Activated CD4-positive, alpha-beta memory T cell treated with anti-CD3 and anti-CD28 coated beads, Interleukin-2, amount 10 ng/mL, durations not matched to agents 7 days and 5 days (primary cell): ENCODE measurements at regions not wholly inside any gene's neighbourhood (a gene's known extent, or its start where the extent isn't known, plus 50 kb on each side); places are given as distances from the start of the nearest gene placed in this dataset.

Experiments used
- CTCF ChIA-PET: fragments of 350-600 bp; sonication (Branson Sonifier 250); formaldehyde crosslinking; loops from one replicate; lab custom pipeline; 2021; ENCODE audit warnings: antibody characterized with exemption, inconsistent platforms; lab: Charles Lee
- POLR2A ChIA-PET: fragments of 350-600 bp; sonication (Branson Sonifier 250); formaldehyde crosslinking; loops from one replicate; lab custom pipeline; 2021; ENCODE audit warnings: antibody characterized with exemption; lab: Charles Lee
- DNase-seq: peaks from one replicate; pipeline ENCODE4 v3.0.0-alpha.2; 2020
- H3K27ac Mint-ChIP-seq: one replicate; pipeline ENCODE4 v1.8.0; 2021; ENCODE audit warnings: mild to moderate bottlenecking, mixed read lengths
- H3K27me3 Mint-ChIP-seq: one replicate; pipeline ENCODE4 v1.8.0; 2021; ENCODE audit warnings: mixed read lengths
- H3K36me3 Mint-ChIP-seq: one replicate; pipeline ENCODE4 v1.8.0; 2021; ENCODE audit warnings: low read depth, mixed read lengths
- H3K4me1 Mint-ChIP-seq: one replicate; pipeline ENCODE4 v1.8.0; 2021; ENCODE audit warnings: mixed read lengths
- H3K4me3 Mint-ChIP-seq: one replicate; pipeline ENCODE4 v1.8.0; 2021; ENCODE audit warnings: mild to moderate bottlenecking, mixed read lengths
- H3K9me3 Mint-ChIP-seq: one replicate; pipeline ENCODE4 v1.8.0; 2021; ENCODE audit warnings: mixed read lengths

GRCh38 chr21:35422011-35422410 is 372.9 kb upstream of the RUNX1 start:
- no peak overlapping the region for H3K4me3 Mint-ChIP-seq
- ChIA-PET CTCF (no interaction called here), POLR2A (no interaction called here)

GRCh38 chr21:35421221-35421620 is 372.1 kb upstream of the RUNX1 start:
- Mint-ChIP-seq H3K4me3 (no peak overlapping the region), H3K27me3 (peaks cover 3% of the 10 kb centered on the region), H3K4me1 (no peaks in the 10 kb centered on the region), H3K36me3 (no peaks in the 10 kb centered on the region), H3K27ac (no peak overlapping the region), H3K9me3 (peaks cover 17% of the 10 kb centered on the region)
- no peak for DNase-seq
- ChIA-PET POLR2A (no interaction called here), CTCF (no interaction called here)

More at GRCh38 chr21:35422011-35422410, 372.9 kb upstream of the RUNX1 start:
- H3K27me3 Mint-ChIP-seq, result peaks cover 3% of the 10 kb centered on the region
- no peak overlapping the region for H3K27ac Mint-ChIP-seq
- DNase-seq, result no peak
- peaks cover 6% of the 10 kb centered on the region for H3K4me1 Mint-ChIP-seq
- H3K9me3 Mint-ChIP-seq, result peaks cover 17% of the 10 kb centered on the region
- no peaks in the 10 kb centered on the region for H3K36me3 Mint-ChIP-seq

- no peaks in the 10 kb centered on the region for H3K36me3 Mint-ChIP-seq
- ChIA-PET POLR2A (no interaction called here), CTCF (no interaction called here)
- peaks cover 6% of the 10 kb centered on the region for H3K27me3 Mint-ChIP-seq
- H3K27ac Mint-ChIP-seq, result no peak overlapping the region
- H3K9me3 Mint-ChIP-seq, result peaks cover 17% of the 10 kb centered on the region
- H3K4me3 Mint-ChIP-seq, result no peak overlapping the region
- H3K4me1 Mint-ChIP-seq, result no peaks in the 10 kb centered on the region
- no peak for DNase-seq
Observed at GRCh38 chr21:35420656-35421055, 371.6 kb upstream of the RUNX1 start.

GRCh38 chr21:35417762-35418161 is 368.7 kb upstream of the RUNX1 start:
- POLR2A ChIA-PET, result no interaction called here
- H3K36me3 Mint-ChIP-seq, result no peaks in the 10 kb centered on the region
- CTCF ChIA-PET, result no interaction called here

GRCh38 chr21:35416866-35417489 is 367.9 kb upstream of the RUNX1 start:
- peaks cover 16% of the 10 kb centered on the region for H3K9me3 Mint-ChIP-seq
- peaks cover 22% of the 10 kb centered on the region for H3K27me3 Mint-ChIP-seq
- POLR2A ChIA-PET, result no interaction called here
- no peak overlapping the region for H3K4me3 Mint-ChIP-seq
- H3K36me3 Mint-ChIP-seq, result no peaks in the 10 kb centered on the region
- no peaks in the 10 kb centered on the region for H3K4me1 Mint-ChIP-seq
- CTCF ChIA-PET, result no interaction called here
- DNase-seq, result no peak
- H3K27ac Mint-ChIP-seq, result no peak overlapping the region

More at GRCh38 chr21:35417762-35418161, 368.7 kb upstream of the RUNX1 start:
- no peak for DNase-seq
- no peak overlapping the region for H3K4me3 Mint-ChIP-seq
- H3K4me1 Mint-ChIP-seq, result no peaks in the 10 kb centered on the region
- H3K9me3 Mint-ChIP-seq, result peaks cover 17% of the 10 kb centered on the region
- no peak overlapping the region for H3K27ac Mint-ChIP-seq
- H3K27me3 Mint-ChIP-seq, result peaks cover 18% of the 10 kb centered on the region

- ChIA-PET POLR2A (no interaction called here), CTCF (no interaction called here)
- H3K4me1 Mint-ChIP-seq, result no peaks in the 10 kb centered on the region
- H3K27ac Mint-ChIP-seq, result no peak overlapping the region
- no peak overlapping the region for H3K4me3 Mint-ChIP-seq
- peaks cover 4% of the 10 kb centered on the region for H3K9me3 Mint-ChIP-seq
- H3K36me3 Mint-ChIP-seq, result no peaks in the 10 kb centered on the region
- no peak for DNase-seq
- peaks cover 23% of the 10 kb centered on the region for H3K27me3 Mint-ChIP-seq
Observed at GRCh38 chr21:35414507-35415139, 365.5 kb upstream of the RUNX1 start.

- POLR2A ChIA-PET, result no interaction called here
- Mint-ChIP-seq H3K4me3 (no peak overlapping the region), H3K4me1 (no peaks in the 10 kb centered on the region), H3K36me3 (no peaks in the 10 kb centered on the region), H3K27me3 (peaks cover 23% of the 10 kb centered on the region), H3K9me3 (peaks cover 4% of the 10 kb centered on the region), H3K27ac (no peak overlapping the region)
- no peak for DNase-seq
- CTCF ChIA-PET, result no interaction called here
Observed at GRCh38 chr21:35414056-35414455, 365.0 kb upstream of the RUNX1 start.

GRCh38 chr21:35412231-35412630 is 363.1 kb upstream of the RUNX1 start:
- no peaks in the 10 kb centered on the region for H3K36me3 Mint-ChIP-seq
- no peak overlapping the region for H3K4me3 Mint-ChIP-seq
- H3K4me1 Mint-ChIP-seq, result peaks cover 4% of the 10 kb centered on the region
- H3K9me3 Mint-ChIP-seq, result no peaks in the 10 kb centered on the region
- no peak for DNase-seq
- peaks cover 23% of the 10 kb centered on the region for H3K27me3 Mint-ChIP-seq
- ChIA-PET CTCF (no interaction called here), POLR2A (no interaction called here)
- H3K27ac Mint-ChIP-seq, result no peak overlapping the region

- CTCF ChIA-PET, result no interaction called here
- Mint-ChIP-seq H3K27ac (no peak overlapping the region), H3K27me3 (peaks cover 23% of the 10 kb centered on the region), H3K4me1 (peaks cover 4% of the 10 kb centered on the region), H3K9me3 (no peaks in the 10 kb centered on the region), H3K36me3 (no peaks in the 10 kb centered on the region), H3K4me3 (no peak overlapping the region)
- DNase-seq, result no peak
- POLR2A ChIA-PET, result no interaction called here
Observed at GRCh38 chr21:35411434-35411833, 362.3 kb upstream of the RUNX1 start.

GRCh38 chr21:35410656-35411055 is 361.6 kb upstream of the RUNX1 start:
- Mint-ChIP-seq H3K36me3 (no peaks in the 10 kb centered on the region), H3K4me3 (no peak overlapping the region)

GRCh38 chr21:35410123-35410522 is 361.0 kb upstream of the RUNX1 start:
- no peaks in the 10 kb centered on the region for H3K9me3 Mint-ChIP-seq
- no peaks in the 10 kb centered on the region for H3K36me3 Mint-ChIP-seq
- H3K4me1 Mint-ChIP-seq, result peaks cover 4% of the 10 kb centered on the region
- ChIA-PET CTCF (no interaction called here), POLR2A (no interaction called here)
- DNase-seq, result no peak
- H3K27me3 Mint-ChIP-seq, result peaks cover 21% of the 10 kb centered on the region
- H3K4me3 Mint-ChIP-seq, result no peak overlapping the region
- H3K27ac Mint-ChIP-seq, result no peak overlapping the region

More at GRCh38 chr21:35410656-35411055, 361.6 kb upstream of the RUNX1 start:
- Mint-ChIP-seq H3K27ac (no peak overlapping the region), H3K27me3 (peaks cover 21% of the 10 kb centered on the region), H3K4me1 (peaks cover 4% of the 10 kb centered on the region), H3K9me3 (no peaks in the 10 kb centered on the region)
- CTCF ChIA-PET, result no interaction called here
- POLR2A ChIA-PET, result no interaction called here
- no peak for DNase-seq

- H3K27me3 Mint-ChIP-seq, result peaks cover 7% of the 10 kb centered on the region
Observed at GRCh38 chr21:35408401-35408800, 359.3 kb upstream of the RUNX1 start.

GRCh38 chr21:35406635-35407034 is 357.5 kb upstream of the RUNX1 start:
- Mint-ChIP-seq H3K27ac (no peak overlapping the region), H3K4me3 (no peak overlapping the region), H3K4me1 (peaks cover 4% of the 10 kb centered on the region), H3K36me3 (no peaks in the 10 kb centered on the region), H3K27me3 (peaks cover 1% of the 10 kb centered on the region), H3K9me3 (no peaks in the 10 kb centered on the region)
- ChIA-PET CTCF (no interaction called here), POLR2A (no interaction called here)
- DNase-seq, result no peak

More at GRCh38 chr21:35408401-35408800, 359.3 kb upstream of the RUNX1 start:
- peaks cover 4% of the 10 kb centered on the region for H3K4me1 Mint-ChIP-seq
- no peaks in the 10 kb centered on the region for H3K36me3 Mint-ChIP-seq
- POLR2A ChIA-PET, result no interaction called here
- no peak overlapping the region for H3K4me3 Mint-ChIP-seq
- no peak overlapping the region for H3K27ac Mint-ChIP-seq
- no peak for DNase-seq
- CTCF ChIA-PET, result no interaction called here
- H3K9me3 Mint-ChIP-seq, result no peaks in the 10 kb centered on the region

GRCh38 chr21:35405981-35406380 is 356.9 kb upstream of the RUNX1 start:
- DNase-seq, result no peak
- Mint-ChIP-seq H3K9me3 (no peaks in the 10 kb centered on the region), H3K27ac (no peak overlapping the region), H3K4me3 (no peak overlapping the region), H3K4me1 (peaks cover 4% of the 10 kb centered on the region), H3K27me3 (no peaks in the 10 kb centered on the region), H3K36me3 (no peaks in the 10 kb centered on the region)
- ChIA-PET POLR2A (no interaction called here), CTCF (no interaction called here)
